ENCODE measurements at regions not wholly inside any gene's neighbourhood (a gene's known extent, or its start where the extent isn't known, plus 50 kb on each side); places are given as distances from the start of the nearest gene placed in this dataset.

- no peak for DNase-seq
Observed at GRCh38 chr16:80489173-80489572, 51.6 kb upstream of the DYNLRB2 start.

- DNase-seq = no peak
Observed at GRCh38 chr16:80488167-80488566, 52.6 kb upstream of the DYNLRB2 start.

- DNase-seq = no peak
Observed at GRCh38 chr16:80480664-80481063, 60.1 kb upstream of the DYNLRB2 start.

GRCh38 chr16:80477838-80478237, 63.0 kb upstream of the DYNLRB2 start:
- DNase-seq = no peak

- no peak for DNase-seq
Observed at GRCh38 chr16:80468029-80468428, 72.8 kb upstream of the DYNLRB2 start.

- DNase-seq = peak; percentile 54
Observed at GRCh38 chr16:80466024-80466987, 74.5 kb upstream of the DYNLRB2 start.

- DNase-seq = no peak
Observed at GRCh38 chr16:80463751-80464495, 76.9 kb upstream of the DYNLRB2 start.

GRCh38 chr16:80463326-80463725, 77.5 kb upstream of the DYNLRB2 start:
- DNase-seq = no peak

- DNase-seq = no peak
Observed at GRCh38 chr16:80462917-80463316, 77.9 kb upstream of the DYNLRB2 start.

- no peak for DNase-seq
Observed at GRCh38 chr16:80460988-80461387, 79.8 kb upstream of the DYNLRB2 start.

GRCh38 chr16:80459966-80460365, 80.8 kb upstream of the DYNLRB2 start:
- DNase-seq = no peak

- no peak for DNase-seq
Observed at GRCh38 chr16:80459331-80459777, 81.4 kb upstream of the DYNLRB2 start.

GRCh38 chr16:80457871-80458270, 82.9 kb upstream of the DYNLRB2 start:
- no peak for DNase-seq

GRCh38 chr16:80454802-80455201, 86.0 kb upstream of the DYNLRB2 start:
- DNase-seq = no peak

GRCh38 chr16:80449392-80449791, 91.4 kb upstream of the DYNLRB2 start:
- no peak for DNase-seq

GRCh38 chr16:80447241-80447640, 93.6 kb upstream of the DYNLRB2 start:
- no peak for DNase-seq

- DNase-seq = no peak
Observed at GRCh38 chr16:80442779-80443178, 98.0 kb upstream of the DYNLRB2 start.

GRCh38 chr16:80441935-80442334, 98.9 kb upstream of the DYNLRB2 start:
- DNase-seq = no peak

- DNase-seq = no peak
Observed at GRCh38 chr16:80440667-80441066, 100.1 kb upstream of the DYNLRB2 start.

- no peak for DNase-seq
Observed at GRCh38 chr16:80437707-80438106, 103.1 kb upstream of the DYNLRB2 start.

GRCh38 chr16:80436510-80436909, 104.3 kb upstream of the DYNLRB2 start:
- DNase-seq = no peak

- DNase-seq = no peak
Observed at GRCh38 chr16:80433623-80434022, 107.2 kb upstream of the DYNLRB2 start.

GRCh38 chr16:80427795-80428194, 113.0 kb upstream of the DYNLRB2 start:
- no peak for DNase-seq
